Upper lobe of left lung (tissue), 6 donors: ENCODE measurements at regions not wholly inside any gene's neighbourhood (a gene's known extent, or its start where the extent isn't known, plus 50 kb on each side); places are given as distances from the start of the nearest gene placed in this dataset.

Source experiments
- ATAC-seq, 2 donors: fragments of 200-7000 bp; cut with Tn5 transposase; one replicate each; pipeline ENCODE4 v1.9.1; 2022; ENCODE audit warnings: mild to moderate bottlenecking in 2 of 2, moderate library complexity in 2 of 2; ENCODE audit not compliant: low FRiP score in 2 of 2
- DNase-seq, 2 donors: peaks; one replicate each; pipeline ENCODE4 v3.0.0-alpha.2; 2019 to 2020
- H3K27ac ChIP-seq, 4 donors: fragments of 200-600 bp; sonication (generic); one replicate each; pipeline ENCODE4 v1.5.1; 2016 to 2019
- H3K27me3 ChIP-seq, 4 donors: fragments of 200-600 bp; sonication (generic); one replicate each; pipeline ENCODE4 v1.5.1; 2017 to 2019
- H3K36me3 ChIP-seq, 4 donors: fragments of 200-600 bp; sonication (generic); one replicate each; pipeline ENCODE4 v1.5.1; 2016 to 2019
- H3K4me1 ChIP-seq, 4 donors: fragments of 200-600 bp; sonication (generic); one replicate each; pipeline ENCODE4 v1.5.1; 2018 to 2019
- H3K4me3 ChIP-seq, 4 donors: fragments of 200-600 bp; sonication (generic); one replicate each; pipeline ENCODE4 v1.5.1; 2017 to 2019; ENCODE audit warnings: mild to moderate bottlenecking in 2 of 4, moderate library complexity in 1 of 4
- H3K9me3 ChIP-seq, 4 donors: fragments of 200-600 bp; sonication (generic); one replicate each; pipeline ENCODE4 v1.5.1; 2018 to 2019
- CTCF ChIP-seq, 6 experiments: fragments of 450-650 bp in 4 of 6; fragments of 200-600 bp in 2 of 6; sonication (generic) in 2 of 6; IDR thresholded peaks; one replicate each; pipeline ENCODE4 v1.5.1; 2016 to 2019; ENCODE audit warnings: antibody characterized with exemption in 6 of 6
- EP300 ChIP-seq, 4 donors: sonication (generic); formaldehyde crosslinking; IDR thresholded peaks; one replicate each; pipeline ENCODE4 v1.5.1; 2017; ENCODE audit warnings: antibody characterized with exemption in 4 of 4, control low read depth in 2 of 4
- POLR2A ChIP-seq, 4 donors: fragments of 450-650 bp; IDR thresholded peaks; one replicate each; pipeline ENCODE4 v1.5.1; 2016 to 2017; ENCODE audit warnings: antibody characterized with exemption in 4 of 4, mild to moderate bottlenecking in 2 of 4
- POLR2AphosphoS5 ChIP-seq, 2 donors: sonication (generic); formaldehyde crosslinking; IDR thresholded peaks; one replicate each; pipeline ENCODE4 v1.5.1; 2017; ENCODE audit warnings: antibody characterized with exemption in 2 of 2
- WGBS, 2 donors: methylation state at CpG; one replicate each; pipeline ENCODE4 v1.1.5; 2017 to 2018; 5-methylcytosine and 5-hydroxymethylcytosine counted together
- donor health status: DM: no; HTN: no; CAD: no; lungs with moderate emphysema.
- donor health status: DM: no; HTN: yes; CAD: no; lungs with severe emphysema.

- DNase-seq, result no peak
- no peak for ATAC-seq
- Histone ChIP-seq H3K9me3 (no peaks in the 10 kb centered on the region), H3K36me3 (no peaks in the 10 kb centered on the region), H3K27me3 (no peaks in the 10 kb centered on the region), H3K4me1 (no peaks in the 10 kb centered on the region), H3K27ac (no peak overlapping the region), H3K4me3 (no peak overlapping the region)
- WGBS, 2 donors, result 52 to 55% methylated on average over 2 of the region's 2 CpGs
- TF ChIP-seq POLR2A (IDR thresholded peaks at IDR 0.05) (no peak), CTCF (IDR thresholded peaks at IDR 0.05) (no peak), POLR2AphosphoS5 (IDR thresholded peaks at IDR 0.05) (no peak), EP300 (IDR thresholded peaks at IDR 0.05) (no peak)
These were observed 1303.1 kb upstream of the ZEB2 start for GRCh38 chr2:145822892-145823534.

GRCh38 chr2:145820651-145821050, 1300.7 kb upstream of the ZEB2 start:
- Histone ChIP-seq H3K4me1 (no peaks in the 10 kb centered on the region), H3K9me3 (no peaks in the 10 kb centered on the region), H3K36me3 (no peaks in the 10 kb centered on the region), H3K4me3 (no peak overlapping the region), H3K27me3 (no peaks in the 10 kb centered on the region), H3K27ac (no peak overlapping the region)
- DNase-seq (no peak), ATAC-seq (no peak)
- TF ChIP-seq EP300 (IDR thresholded peaks at IDR 0.05) (no peak), POLR2A (IDR thresholded peaks at IDR 0.05) (no peak), CTCF (IDR thresholded peaks at IDR 0.05) (no peak)

- TF ChIP-seq CTCF (IDR thresholded peaks at IDR 0.05) (no peak), POLR2AphosphoS5 (IDR thresholded peaks at IDR 0.05) (no peak), EP300 (IDR thresholded peaks at IDR 0.05) (no peak), POLR2A (IDR thresholded peaks at IDR 0.05) (no peak)
- Histone ChIP-seq H3K4me3 (no peak overlapping the region), H3K36me3 (no peaks in the 10 kb centered on the region), H3K9me3 (no peaks in the 10 kb centered on the region), H3K4me1 (no peaks in the 10 kb centered on the region), H3K27me3 (no peaks in the 10 kb centered on the region), H3K27ac (no peak overlapping the region)
- no peak for ATAC-seq
- no peak for DNase-seq
These were observed 1299.1 kb upstream of the ZEB2 start for GRCh38 chr2:145818890-145819504.

- Histone ChIP-seq H3K4me3 (no peak overlapping the region), H3K36me3 (no peaks in the 10 kb centered on the region), H3K27ac (no peak overlapping the region), H3K4me1 (peaks cover 0 to 7% (median 0%) of the 10 kb centered on the region in 4 donors), H3K9me3 (no peaks in the 10 kb centered on the region), H3K27me3 (no peaks in the 10 kb centered on the region)
- no peak for DNase-seq
- no peak for TF ChIP-seq EP300 (IDR thresholded peaks at IDR 0.05)
- WGBS, 2 donors, result 79 to 97% methylated on average over 1 of the region's 1 CpG
- no peak for ATAC-seq
These were observed 1296.0 kb upstream of the ZEB2 start for GRCh38 chr2:145815933-145816332.

GRCh38 chr2:145813481-145813880, 1293.6 kb upstream of the ZEB2 start:
- ATAC-seq, result no peak
- no peak for DNase-seq
- no peaks in the 10 kb centered on the region for H3K27me3 ChIP-seq
- WGBS, 2 donors, result 34 to 37% methylated on average over 3 of the region's 3 CpGs
- TF ChIP-seq POLR2AphosphoS5 (IDR thresholded peaks at IDR 0.05), result no peak
- TF ChIP-seq EP300 (IDR thresholded peaks at IDR 0.05), result no peak
- no peak overlapping the region for H3K4me3 ChIP-seq
- no peaks in the 10 kb centered on the region for H3K9me3 ChIP-seq
- H3K36me3 ChIP-seq, result no peaks in the 10 kb centered on the region
- H3K27ac ChIP-seq, result no peak overlapping the region
- peaks cover 0 to 7% (median 0%) of the 10 kb centered on the region in 4 donors for H3K4me1 ChIP-seq

GRCh38 chr2:145812165-145812554, 1292.2 kb upstream of the ZEB2 start:
- WGBS, 2 donors, result 46 to 74% methylated on average over 2 of the region's 2 CpGs
- Histone ChIP-seq H3K27me3 (no peaks in the 10 kb centered on the region), H3K36me3 (no peaks in the 10 kb centered on the region), H3K9me3 (no peaks in the 10 kb centered on the region), H3K4me1 (peaks cover 0 to 7% (median 0%) of the 10 kb centered on the region in 4 donors), H3K4me3 (no peak overlapping the region), H3K27ac (no peak overlapping the region)
- no peak for ATAC-seq
- no peak for DNase-seq
- no peak for TF ChIP-seq EP300 (IDR thresholded peaks at IDR 0.05)
- TF ChIP-seq POLR2A (IDR thresholded peaks at IDR 0.05), result no peak
- no peak for TF ChIP-seq CTCF (IDR thresholded peaks at IDR 0.05)
- TF ChIP-seq POLR2AphosphoS5 (IDR thresholded peaks at IDR 0.05), result no peak
